OCI-LY1 (cell line): ENCODE measurements at regions not wholly inside any gene's neighbourhood (a gene's known extent, or its start where the extent isn't known, plus 50 kb on each side); places are given as distances from the start of the nearest gene placed in this dataset.

ENCODE experiments used
- CTCF ChIP-seq: fragments of 200-600 bp; sonication (generic), shearing (Covaris generic); IDR thresholded peaks from 2 replicates; pipeline ENCODE4 v1.5.1; 2017; ENCODE audit warnings: mild to moderate bottlenecking, antibody characterized with exemption, low read length, moderate library complexity, mixed read lengths
- EZH2 ChIP-seq: fragments of 200-600 bp; sonication (generic), shearing (Covaris generic); IDR thresholded peaks from 2 replicates; pipeline ENCODE4 v1.8.0; 2017; ENCODE audit warnings: borderline replicate concordance, mixed run types, mild to moderate bottlenecking, antibody characterized with exemption, low read length, moderate library complexity, mixed read lengths

DNA sequence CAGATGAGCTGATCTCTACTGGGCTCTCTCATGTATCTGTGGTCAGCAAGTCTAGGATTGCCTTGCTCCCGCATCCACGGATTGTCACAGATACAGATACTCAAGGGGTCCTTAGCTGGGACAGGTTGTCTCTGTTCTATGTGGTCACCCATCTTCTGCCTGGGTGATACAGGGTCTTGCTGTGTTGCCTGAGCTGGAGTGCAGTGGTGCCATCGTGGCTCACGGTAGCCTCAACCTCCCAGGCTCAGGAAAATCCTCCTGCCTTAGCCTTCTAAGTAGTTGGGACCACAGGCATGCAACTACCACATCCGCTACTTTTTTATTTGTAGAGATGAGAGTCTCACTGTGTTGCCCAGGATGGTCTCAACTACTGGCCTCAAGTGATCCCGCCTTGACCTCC is 72.5 kb upstream of the ZNF217 start:
- TF ChIP-seq CTCF (no peak), EZH2 (no peak)
